T-helper 17 cell (primary cell): ENCODE measurements at regions not wholly inside any gene's neighbourhood (a gene's known extent, or its start where the extent isn't known, plus 50 kb on each side); places are given as distances from the start of the nearest gene placed in this dataset.

Experiments used
- ATAC-seq: fragments of 150-1000 bp; cut with Tn5 transposase; 2 replicates; pipeline ENCODE4 v1.10.0; 2021; ENCODE audit warnings: mild to moderate bottlenecking, moderate library complexity
- DNase-seq, 3 donors: peaks; one replicate each; pipeline versions ENCODE4 v3.0.0 to v3.0.0-alpha.2; 2020 to 2021
- H3K9me3 ChIP-seq: one replicate; pipeline ENCODE4 v1.7.0; 2013; ENCODE audit warnings: low read length, mild to moderate bottlenecking; ENCODE audit not compliant: control insufficient read depth, poor library complexity, severe bottlenecking
- H3K27ac Mint-ChIP-seq: one replicate; pipeline ENCODE4 v1.8.0; 2022; ENCODE audit warnings: mild to moderate bottlenecking, moderate library complexity, mixed read lengths
- H3K27me3 Mint-ChIP-seq: one replicate; pipeline ENCODE4 v1.8.0; 2022; ENCODE audit warnings: mixed read lengths
- H3K36me3 Mint-ChIP-seq: one replicate; pipeline ENCODE4 v1.8.0; 2022; ENCODE audit warnings: low read depth, mixed read lengths
- H3K4me1 Mint-ChIP-seq: one replicate; pipeline ENCODE4 v1.8.0; 2022; ENCODE audit warnings: mild to moderate bottlenecking, mixed read lengths
- H3K4me3 Mint-ChIP-seq: one replicate; pipeline ENCODE4 v1.8.0; 2022; ENCODE audit warnings: mild to moderate bottlenecking, moderate library complexity, mixed read lengths

DNA sequence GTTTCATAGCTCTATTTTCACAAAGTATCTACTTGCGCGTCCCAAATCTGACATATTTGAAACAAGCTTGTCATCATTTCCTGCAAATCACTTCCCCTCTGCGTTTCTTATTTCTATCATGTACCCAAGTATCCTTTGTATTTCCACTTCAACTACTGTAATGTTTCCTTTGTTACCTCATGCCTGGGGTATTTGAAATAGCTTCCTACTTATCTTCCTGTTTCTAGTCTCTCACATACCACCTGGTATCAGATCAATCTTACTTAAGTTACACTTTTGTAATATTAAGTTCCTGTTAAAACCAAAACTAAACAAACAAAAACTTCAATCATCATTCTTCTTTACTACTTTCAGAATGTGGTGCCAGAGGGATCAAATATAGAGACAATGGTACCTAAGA is 93.6 kb upstream of the SMAD1 start:
- H3K27me3 Mint-ChIP-seq, result peaks cover 46% of the 10 kb centered on the region
- ATAC-seq (no peak), DNase-seq (no peak)
- H3K27ac Mint-ChIP-seq, result no peak overlapping the region
- no peaks in the 10 kb centered on the region for H3K4me1 Mint-ChIP-seq
- H3K9me3 ChIP-seq, result no peaks in the 10 kb centered on the region
- no peak overlapping the region for H3K4me3 Mint-ChIP-seq
- no peaks in the 10 kb centered on the region for H3K36me3 Mint-ChIP-seq

GRCh38 chr4:145387079-145387478 is 94.6 kb upstream of the SMAD1 start:
- no peak for ATAC-seq
- no peak for DNase-seq
- H3K36me3 Mint-ChIP-seq, result no peaks in the 10 kb centered on the region
- H3K4me3 Mint-ChIP-seq, result no peak overlapping the region
- H3K27ac Mint-ChIP-seq, result no peak overlapping the region
- H3K4me1 Mint-ChIP-seq, result no peaks in the 10 kb centered on the region
- peaks cover 46% of the 10 kb centered on the region for H3K27me3 Mint-ChIP-seq
- H3K9me3 ChIP-seq, result no peaks in the 10 kb centered on the region

DNA sequence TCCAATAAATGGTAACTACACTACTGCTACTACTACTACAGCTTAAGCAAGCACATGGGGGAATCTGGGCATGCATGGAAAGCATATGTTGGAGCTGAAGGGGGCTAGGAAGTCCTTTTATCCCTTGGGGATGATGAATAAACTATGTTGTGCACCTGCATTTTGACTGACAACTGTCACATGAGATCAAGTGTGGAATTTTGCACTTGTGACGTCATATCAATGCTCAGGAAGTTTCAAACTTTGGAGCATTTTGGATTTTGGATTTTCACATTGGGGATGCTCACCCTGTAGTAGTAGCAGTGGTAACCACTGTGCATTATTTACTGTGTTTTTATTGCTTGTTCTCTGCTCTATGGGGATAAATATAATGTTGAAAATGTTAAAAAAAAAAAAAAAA is 100.5 kb upstream of the SMAD1 start:
- DNase-seq (no peak), ATAC-seq (no peak)
- peaks cover 15% of the 10 kb centered on the region for H3K27me3 Mint-ChIP-seq
- H3K4me3 Mint-ChIP-seq, result no peak overlapping the region
- peaks cover 3% of the 10 kb centered on the region for H3K9me3 ChIP-seq
- H3K4me1 Mint-ChIP-seq, result peaks cover 2% of the 10 kb centered on the region
- H3K36me3 Mint-ChIP-seq, result no peaks in the 10 kb centered on the region
- H3K27ac Mint-ChIP-seq, result no peak overlapping the region

DNA sequence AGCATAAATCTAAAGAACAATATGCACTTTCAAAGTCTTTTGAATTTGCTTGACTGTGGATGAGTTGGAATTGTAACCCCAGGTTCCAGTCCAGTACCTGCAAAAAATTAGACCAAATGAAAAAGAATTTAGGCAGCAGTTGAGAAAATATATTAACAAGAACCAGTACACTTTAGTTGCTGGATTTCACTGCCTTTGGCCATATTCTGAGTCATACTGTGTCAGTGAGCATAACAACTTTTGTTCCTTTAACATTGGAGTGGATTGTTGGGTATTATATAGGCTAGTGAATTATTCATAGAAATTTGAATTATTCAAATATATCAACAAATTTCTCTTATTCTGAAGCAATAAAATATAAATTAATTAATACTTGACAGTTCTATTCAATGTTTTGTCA is 101.5 kb upstream of the SMAD1 start:
- no peak for ATAC-seq
- H3K36me3 Mint-ChIP-seq, result no peaks in the 10 kb centered on the region
- no peak for DNase-seq
- H3K4me1 Mint-ChIP-seq, result peaks cover 2% of the 10 kb centered on the region
- H3K27me3 Mint-ChIP-seq, result peaks cover 15% of the 10 kb centered on the region
- H3K27ac Mint-ChIP-seq, result no peak overlapping the region
- peaks cover 3% of the 10 kb centered on the region for H3K9me3 ChIP-seq
- H3K4me3 Mint-ChIP-seq, result no peak overlapping the region

- no peak overlapping the region for H3K27ac Mint-ChIP-seq
- peaks cover 2% of the 10 kb centered on the region for H3K4me1 Mint-ChIP-seq
Observed at GRCh38 chr4:145375416-145375815, 106.2 kb upstream of the SMAD1 start.

GRCh38 chr4:145352438-145353145 is 129.1 kb upstream of the SMAD1 start:
- H3K36me3 Mint-ChIP-seq, result no peaks in the 10 kb centered on the region
- no peak for DNase-seq
- H3K27me3 Mint-ChIP-seq, result peaks cover 36% of the 10 kb centered on the region
- H3K27ac Mint-ChIP-seq, result no peak overlapping the region
- H3K4me1 Mint-ChIP-seq, result no peaks in the 10 kb centered on the region
- H3K4me3 Mint-ChIP-seq, result no peak overlapping the region
- no peaks in the 10 kb centered on the region for H3K9me3 ChIP-seq
- no peak for ATAC-seq

More at GRCh38 chr4:145375416-145375815, 106.2 kb upstream of the SMAD1 start:
- ATAC-seq (no peak), DNase-seq (no peak)
- H3K9me3 ChIP-seq, result no peaks in the 10 kb centered on the region
- H3K27me3 Mint-ChIP-seq, result peaks cover 11% of the 10 kb centered on the region
- H3K4me3 Mint-ChIP-seq, result no peak overlapping the region
- no peaks in the 10 kb centered on the region for H3K36me3 Mint-ChIP-seq

- ATAC-seq (no peak), DNase-seq (no peak)
- Mint-ChIP-seq H3K4me1 (no peaks in the 10 kb centered on the region), H3K4me3 (no peak overlapping the region), H3K36me3 (no peaks in the 10 kb centered on the region), H3K27me3 (peaks cover 40% of the 10 kb centered on the region), H3K27ac (no peak overlapping the region)
- H3K9me3 ChIP-seq, result no peaks in the 10 kb centered on the region
Observed at GRCh38 chr4:145351922-145352321, 129.7 kb upstream of the SMAD1 start.

DNA sequence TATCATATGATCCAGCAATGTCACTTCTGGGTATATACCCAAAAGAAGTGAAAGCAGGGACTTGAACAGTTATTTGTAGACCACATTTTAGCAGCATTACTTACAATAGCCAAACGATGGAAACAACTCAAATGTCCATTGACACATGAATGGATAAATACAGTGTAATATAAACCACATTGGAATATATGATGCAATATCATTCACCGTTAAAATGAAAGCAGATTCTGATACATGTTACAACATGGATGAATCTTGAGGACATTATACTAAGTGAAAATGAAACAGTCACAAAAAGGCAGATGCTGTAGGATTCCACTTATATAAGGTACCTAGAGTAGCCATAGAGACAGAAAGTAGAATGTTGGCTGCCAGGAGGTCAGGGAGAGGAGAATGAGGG is 130.5 kb upstream of the SMAD1 start:
- H3K9me3 ChIP-seq, result no peaks in the 10 kb centered on the region
- no peaks in the 10 kb centered on the region for H3K4me1 Mint-ChIP-seq
- no peak for ATAC-seq
- H3K27ac Mint-ChIP-seq, result no peak overlapping the region
- DNase-seq, result no peak
- no peaks in the 10 kb centered on the region for H3K36me3 Mint-ChIP-seq
- H3K4me3 Mint-ChIP-seq, result no peak overlapping the region
- peaks cover 46% of the 10 kb centered on the region for H3K27me3 Mint-ChIP-seq

- Mint-ChIP-seq H3K4me1 (no peaks in the 10 kb centered on the region), H3K36me3 (no peaks in the 10 kb centered on the region), H3K4me3 (no peak overlapping the region), H3K27ac (no peak overlapping the region), H3K27me3 (peaks cover 49% of the 10 kb centered on the region)
- ATAC-seq (no peak), DNase-seq (no peak)
- H3K9me3 ChIP-seq, result no peaks in the 10 kb centered on the region
Observed at GRCh38 chr4:145348291-145348690, 133.4 kb upstream of the SMAD1 start.

GRCh38 chr4:145347684-145348083 is 134.0 kb upstream of the SMAD1 start:
- H3K36me3 Mint-ChIP-seq, result no peaks in the 10 kb centered on the region
- DNase-seq (no peak), ATAC-seq (no peak)
- peaks cover 52% of the 10 kb centered on the region for H3K27me3 Mint-ChIP-seq
- no peak overlapping the region for H3K4me3 Mint-ChIP-seq
- H3K4me1 Mint-ChIP-seq, result no peaks in the 10 kb centered on the region
- no peak overlapping the region for H3K27ac Mint-ChIP-seq
- H3K9me3 ChIP-seq, result no peaks in the 10 kb centered on the region

DNA sequence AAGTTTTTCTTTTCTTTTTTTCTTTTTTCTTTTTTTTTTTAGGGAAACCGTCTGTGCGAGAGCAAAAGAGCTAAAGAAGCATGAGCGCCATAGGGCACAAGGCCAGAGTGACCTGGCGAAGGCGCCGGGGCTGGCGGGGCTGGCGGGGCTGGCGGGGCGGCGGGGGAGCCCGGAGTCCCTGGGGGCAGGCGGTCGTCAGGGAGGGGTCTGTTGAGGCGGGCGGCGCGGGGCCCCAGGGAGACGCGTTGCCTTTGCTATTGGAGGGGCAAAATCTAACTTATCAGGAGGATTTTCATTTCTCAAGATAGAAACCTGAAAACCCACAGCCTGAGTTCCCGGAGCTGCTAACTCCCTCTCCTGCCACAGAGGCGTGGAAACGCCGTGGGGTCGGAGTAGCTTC is 135.6 kb upstream of the SMAD1 start:
- H3K9me3 ChIP-seq, result no peaks in the 10 kb centered on the region
- no peak overlapping the region for H3K4me3 Mint-ChIP-seq
- ATAC-seq, result no peak
- no peak for DNase-seq
- peaks cover 41% of the 10 kb centered on the region for H3K27me3 Mint-ChIP-seq
- no peaks in the 10 kb centered on the region for H3K4me1 Mint-ChIP-seq
- H3K36me3 Mint-ChIP-seq, result no peaks in the 10 kb centered on the region
- no peak overlapping the region for H3K27ac Mint-ChIP-seq

GRCh38 chr4:145345401-145345800 is 136.3 kb upstream of the SMAD1 start:
- Mint-ChIP-seq H3K27me3 (peaks cover 40% of the 10 kb centered on the region), H3K27ac (no peak overlapping the region)

GRCh38 chr4:145341381-145341780 is 140.3 kb upstream of the SMAD1 start:
- H3K9me3 ChIP-seq, result no peaks in the 10 kb centered on the region
- DNase-seq, result no peak
- Mint-ChIP-seq H3K4me1 (no peaks in the 10 kb centered on the region), H3K27me3 (peaks cover 15% of the 10 kb centered on the region), H3K27ac (no peak overlapping the region), H3K36me3 (peaks cover 3% of the 10 kb centered on the region), H3K4me3 (no peak overlapping the region)
- ATAC-seq, result no peak

More at GRCh38 chr4:145345401-145345800, 136.3 kb upstream of the SMAD1 start:
- no peaks in the 10 kb centered on the region for H3K9me3 ChIP-seq
- no peaks in the 10 kb centered on the region for H3K4me1 Mint-ChIP-seq
- no peak for DNase-seq
- ATAC-seq, result no peak
- no peaks in the 10 kb centered on the region for H3K36me3 Mint-ChIP-seq
- H3K4me3 Mint-ChIP-seq, result no peak overlapping the region

GRCh38 chr4:145340071-145340675 is 141.5 kb upstream of the SMAD1 start:
- H3K4me1 Mint-ChIP-seq, result no peaks in the 10 kb centered on the region
- H3K4me3 Mint-ChIP-seq, result no peak overlapping the region
- H3K27me3 Mint-ChIP-seq, result peaks cover 14% of the 10 kb centered on the region
- no peaks in the 10 kb centered on the region for H3K9me3 ChIP-seq
- H3K27ac Mint-ChIP-seq, result no peak overlapping the region
- no peak for DNase-seq
- H3K36me3 Mint-ChIP-seq, result peaks cover 3% of the 10 kb centered on the region
- ATAC-seq, result no peak
